Esophagus squamous epithelium (tissue), 4 donors: ENCODE measurements at regions not wholly inside any gene's neighbourhood (a gene's known extent, or its start where the extent isn't known, plus 50 kb on each side); places are given as distances from the start of the nearest gene placed in this dataset.

Experiments
- CTCF ChIP-seq, 6 experiments: fragments of 450-650 bp in 4 of 6; fragments of 200-600 bp in 2 of 6; sonication (generic) in 2 of 6; IDR thresholded peaks; one replicate each; pipeline ENCODE4 v1.5.1; 2016 to 2019; ENCODE audit warnings: antibody characterized with exemption in 6 of 6, mild to moderate bottlenecking in 4 of 6, moderate library complexity in 4 of 6
- POLR2A ChIP-seq, 4 donors: fragments of 450-650 bp; IDR thresholded peaks; one replicate each; pipeline ENCODE4 v1.6.1; 2017; ENCODE audit warnings: antibody characterized with exemption in 4 of 4, mild to moderate bottlenecking in 4 of 4, moderate library complexity in 3 of 4

GRCh38 chr15:62472616-62473299 is 307.7 kb upstream of the C2CD4B start:
- no peak for TF ChIP-seq POLR2A (IDR thresholded peaks at IDR 0.05)
- no peak for TF ChIP-seq CTCF (IDR thresholded peaks at IDR 0.05)
